Left ventricle myocardium inferior (tissue), 1 donor: ENCODE measurements at regions not wholly inside any gene's neighbourhood (a gene's known extent, or its start where the extent isn't known, plus 50 kb on each side); places are given as distances from the start of the nearest gene placed in this dataset.

ENCODE experiments used
- DNase-seq: peaks from one replicate; pipeline ENCODE4 v3.0.0-alpha.2; 2020
- H3K27ac ChIP-seq: fragments of 200-600 bp; replicated peaks from 2 replicates; pipeline ENCODE4 v1.8.0; 2021
- H3K27me3 ChIP-seq: fragments of 200-600 bp; 2 replicates; pipeline ENCODE4 v1.8.0; 2021; ENCODE audit warnings: low read depth
- H3K36me3 ChIP-seq: fragments of 200-600 bp; 2 replicates; pipeline ENCODE4 v1.8.0; 2021
- H3K4me1 ChIP-seq: fragments of 200-600 bp; 2 replicates; pipeline ENCODE4 v1.8.0; 2021
- H3K4me3 ChIP-seq: fragments of 200-600 bp; 2 replicates; pipeline ENCODE4 v1.8.0; 2021; ENCODE audit warnings: mild to moderate bottlenecking, moderate library complexity
- H3K9me3 ChIP-seq: fragments of 200-600 bp; replicated peaks from 2 replicates; pipeline ENCODE4 v1.8.0; 2021
- intact Hi-C: fragments of 100-400 bp; cut with micrococcal nuclease; formaldehyde crosslinking; loops from one replicate; pipeline ENCODE4 v1.11.0; 2022
- TF ChIP-seq, protein P1 (sequence below): fragments of 200-600 bp; IDR thresholded peaks from 2 replicates; pipeline ENCODE4 v1.8.0; 2021; ENCODE audit warnings: antibody characterized with exemption, mild to moderate bottlenecking, borderline replicate concordance
- donor health status: DM: no; HTN: yes; CAD: no; lungs with severe emphysema.

DNA sequence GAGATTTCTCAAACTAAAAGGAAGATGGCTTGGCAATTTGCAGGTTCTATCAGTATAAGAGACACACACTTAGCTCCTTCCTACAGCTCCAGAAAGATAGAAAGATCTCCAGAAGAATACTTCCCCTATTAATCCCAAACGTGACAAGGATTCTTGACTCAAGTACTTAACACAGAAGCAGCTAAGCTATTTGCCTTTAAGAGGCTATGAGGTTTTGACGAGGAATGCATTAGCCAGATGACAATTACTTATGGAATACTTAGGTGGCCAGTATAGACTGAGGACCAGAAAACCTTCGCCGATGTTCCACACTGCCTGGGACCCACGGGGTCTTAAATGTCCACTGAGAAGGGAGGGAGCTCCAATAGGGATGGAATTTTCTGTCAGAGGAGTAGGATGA lies 340.5 kb upstream of the KIF2A start:
- DNase-seq = no peak
- Histone ChIP-seq H3K4me1 (no peaks in the 10 kb centered on the region), H3K27ac (no peak overlapping the region), H3K27me3 (peaks cover 21% of the 10 kb centered on the region), H3K4me3 (no peak overlapping the region), H3K36me3 (no peaks in the 10 kb centered on the region), H3K9me3 (no peaks in the 10 kb centered on the region)
- TF ChIP-seq, protein P1, sequence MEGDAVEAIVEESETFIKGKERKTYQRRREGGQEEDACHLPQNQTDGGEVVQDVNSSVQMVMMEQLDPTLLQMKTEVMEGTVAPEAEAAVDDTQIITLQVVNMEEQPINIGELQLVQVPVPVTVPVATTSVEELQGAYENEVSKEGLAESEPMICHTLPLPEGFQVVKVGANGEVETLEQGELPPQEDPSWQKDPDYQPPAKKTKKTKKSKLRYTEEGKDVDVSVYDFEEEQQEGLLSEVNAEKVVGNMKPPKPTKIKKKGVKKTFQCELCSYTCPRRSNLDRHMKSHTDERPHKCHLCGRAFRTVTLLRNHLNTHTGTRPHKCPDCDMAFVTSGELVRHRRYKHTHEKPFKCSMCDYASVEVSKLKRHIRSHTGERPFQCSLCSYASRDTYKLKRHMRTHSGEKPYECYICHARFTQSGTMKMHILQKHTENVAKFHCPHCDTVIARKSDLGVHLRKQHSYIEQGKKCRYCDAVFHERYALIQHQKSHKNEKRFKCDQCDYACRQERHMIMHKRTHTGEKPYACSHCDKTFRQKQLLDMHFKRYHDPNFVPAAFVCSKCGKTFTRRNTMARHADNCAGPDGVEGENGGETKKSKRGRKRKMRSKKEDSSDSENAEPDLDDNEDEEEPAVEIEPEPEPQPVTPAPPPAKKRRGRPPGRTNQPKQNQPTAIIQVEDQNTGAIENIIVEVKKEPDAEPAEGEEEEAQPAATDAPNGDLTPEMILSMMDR = no peak
- intact Hi-C loops = no loop called here

DNA sequence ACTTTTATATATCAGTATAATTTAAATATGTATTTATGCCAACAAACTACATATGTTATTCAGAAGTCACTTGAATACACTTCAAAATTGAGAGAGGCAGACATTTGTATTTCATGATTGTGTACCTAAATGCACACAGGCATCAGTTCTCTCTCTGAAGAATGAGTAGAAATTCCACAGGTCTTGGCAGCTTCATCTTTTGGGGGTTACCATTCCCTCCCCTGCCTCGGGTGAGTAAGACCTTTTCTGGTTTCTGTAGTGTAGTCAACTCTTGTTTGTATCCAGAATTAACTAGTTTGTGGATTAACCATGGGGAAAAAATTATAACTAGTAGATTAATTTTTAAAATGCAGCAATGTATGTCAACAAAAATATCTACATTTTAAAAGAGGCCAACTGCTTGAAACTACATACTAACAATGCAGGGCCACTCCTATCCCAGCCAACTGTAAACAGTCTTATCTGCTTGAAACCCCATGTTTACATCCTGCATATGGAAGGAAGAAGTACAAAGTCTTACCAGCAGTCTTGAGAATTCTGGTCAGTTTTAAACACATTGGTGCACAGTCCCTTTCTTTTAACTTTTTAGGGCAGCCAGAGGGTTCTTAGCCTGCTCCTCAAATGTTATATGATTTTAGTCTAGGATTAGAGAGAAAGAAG lies 339.6 kb upstream of the KIF2A start:
- TF ChIP-seq, protein P1 = no peak
- no peaks in the 10 kb centered on the region for H3K4me1 ChIP-seq
- H3K36me3 ChIP-seq = no peaks in the 10 kb centered on the region
- intact Hi-C loops = no loop called here
- no peak overlapping the region for H3K27ac ChIP-seq
- H3K4me3 ChIP-seq = no peak overlapping the region
- no peak for DNase-seq
- peaks cover 29% of the 10 kb centered on the region for H3K27me3 ChIP-seq
- no peaks in the 10 kb centered on the region for H3K9me3 ChIP-seq

DNA sequence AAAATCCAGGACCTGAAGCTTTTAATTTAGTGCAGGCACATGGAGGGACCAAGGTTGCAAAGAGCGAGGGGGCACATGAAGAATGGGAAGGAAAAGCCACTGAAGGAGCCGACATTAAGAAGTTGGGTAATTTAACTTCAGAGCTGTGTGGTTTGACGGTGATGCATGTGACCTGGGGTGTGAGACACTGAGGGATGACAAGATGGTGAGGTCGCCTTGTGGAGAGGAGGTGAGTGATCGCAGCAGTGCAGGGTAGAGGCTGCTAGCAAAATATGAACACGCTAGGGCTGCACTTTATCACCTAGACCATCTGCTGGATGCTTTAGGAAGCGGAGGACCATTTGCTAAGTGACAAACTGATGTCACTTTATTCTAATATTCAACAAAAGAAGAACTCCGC lies 339.0 kb upstream of the KIF2A start:
- TF ChIP-seq, protein P1 = no peak
- H3K9me3 ChIP-seq = no peaks in the 10 kb centered on the region
- no peaks in the 10 kb centered on the region for H3K4me1 ChIP-seq
- no peaks in the 10 kb centered on the region for H3K36me3 ChIP-seq
- peaks cover 34% of the 10 kb centered on the region for H3K27me3 ChIP-seq
- intact Hi-C loops = no loop called here
- DNase-seq = no peak
- H3K27ac ChIP-seq = no peak overlapping the region
- H3K4me3 ChIP-seq = no peak overlapping the region

DNA sequence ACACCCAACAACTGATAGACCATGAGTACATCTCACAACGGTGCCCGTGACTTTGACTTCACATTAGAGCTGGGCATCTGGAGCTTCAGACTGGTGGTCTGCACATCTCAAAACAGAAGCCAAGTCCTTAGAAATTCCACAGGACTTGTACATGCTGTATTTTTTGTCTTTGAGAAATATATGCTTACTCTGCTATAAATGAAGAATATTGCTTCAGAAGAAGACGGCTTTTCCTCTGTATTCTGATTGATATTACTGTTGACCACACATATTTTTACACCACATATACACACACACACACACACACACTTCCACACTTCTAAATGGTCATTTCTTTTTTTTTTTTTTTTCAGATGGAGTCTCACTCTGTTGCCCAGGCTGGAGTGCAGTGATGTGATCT lies 338.3 kb upstream of the KIF2A start:
- TF ChIP-seq, protein P1 = no peak
- intact Hi-C loops = no loop called here
- H3K36me3 ChIP-seq = no peaks in the 10 kb centered on the region

DNA sequence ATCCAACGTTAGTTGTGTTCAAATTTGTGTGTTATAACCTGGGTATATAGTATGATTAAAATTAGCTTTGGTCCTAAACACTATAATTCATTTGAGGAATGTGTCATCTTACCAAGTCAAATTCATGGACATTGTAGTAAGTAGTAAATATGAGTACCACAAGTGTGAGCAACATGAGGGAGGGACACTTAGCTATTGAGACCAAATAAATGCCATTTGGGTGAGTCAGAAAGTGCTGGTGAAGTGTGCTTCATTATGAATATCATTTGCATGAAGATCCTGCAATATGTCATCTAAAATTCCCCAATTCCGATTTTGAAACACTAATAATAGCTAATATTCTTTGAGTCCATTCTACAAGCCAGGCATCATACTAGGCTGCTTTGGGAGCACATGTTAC lies 336.7 kb upstream of the KIF2A start:
- H3K36me3 ChIP-seq = no peaks in the 10 kb centered on the region
- H3K27ac ChIP-seq = no peak overlapping the region
- intact Hi-C loops = no loop called here
- no peak for DNase-seq
- no peaks in the 10 kb centered on the region for H3K4me1 ChIP-seq
- no peaks in the 10 kb centered on the region for H3K9me3 ChIP-seq
- H3K4me3 ChIP-seq = no peak overlapping the region
- TF ChIP-seq, protein P1 = no peak
- peaks cover 40% of the 10 kb centered on the region for H3K27me3 ChIP-seq

More for the DNA sequence above, 338.3 kb upstream of the KIF2A start:
- Histone ChIP-seq H3K27ac (no peak overlapping the region), H3K4me1 (no peaks in the 10 kb centered on the region), H3K4me3 (no peak overlapping the region), H3K27me3 (peaks cover 34% of the 10 kb centered on the region), H3K9me3 (no peaks in the 10 kb centered on the region)
- DNase-seq = no peak
